Ovary (tissue), 3 donors: ENCODE measurements at regions not wholly inside any gene's neighbourhood (a gene's known extent, or its start where the extent isn't known, plus 50 kb on each side); places are given as distances from the start of the nearest gene placed in this dataset.

Experiments
- EP300 ChIP-seq: sonication (generic); formaldehyde crosslinking; IDR thresholded peaks from one replicate; pipeline ENCODE4 v1.6.1; 2017; ENCODE audit warnings: antibody characterized with exemption
- TF ChIP-seq, protein P1 (sequence below), 3 donors: fragments of 450-650 bp in 2 of 3; fragments of 200-600 bp in 1 of 3; IDR thresholded peaks; one replicate each; pipeline versions ENCODE4 v1.5.1 to v1.8.0; 2016 to 2022; ENCODE audit warnings: antibody characterized with exemption in 3 of 3, mild to moderate bottlenecking in 1 of 3
- donor health status: DM: no; HTN: no; CAD: no.

- TF ChIP-seq, protein P1, sequence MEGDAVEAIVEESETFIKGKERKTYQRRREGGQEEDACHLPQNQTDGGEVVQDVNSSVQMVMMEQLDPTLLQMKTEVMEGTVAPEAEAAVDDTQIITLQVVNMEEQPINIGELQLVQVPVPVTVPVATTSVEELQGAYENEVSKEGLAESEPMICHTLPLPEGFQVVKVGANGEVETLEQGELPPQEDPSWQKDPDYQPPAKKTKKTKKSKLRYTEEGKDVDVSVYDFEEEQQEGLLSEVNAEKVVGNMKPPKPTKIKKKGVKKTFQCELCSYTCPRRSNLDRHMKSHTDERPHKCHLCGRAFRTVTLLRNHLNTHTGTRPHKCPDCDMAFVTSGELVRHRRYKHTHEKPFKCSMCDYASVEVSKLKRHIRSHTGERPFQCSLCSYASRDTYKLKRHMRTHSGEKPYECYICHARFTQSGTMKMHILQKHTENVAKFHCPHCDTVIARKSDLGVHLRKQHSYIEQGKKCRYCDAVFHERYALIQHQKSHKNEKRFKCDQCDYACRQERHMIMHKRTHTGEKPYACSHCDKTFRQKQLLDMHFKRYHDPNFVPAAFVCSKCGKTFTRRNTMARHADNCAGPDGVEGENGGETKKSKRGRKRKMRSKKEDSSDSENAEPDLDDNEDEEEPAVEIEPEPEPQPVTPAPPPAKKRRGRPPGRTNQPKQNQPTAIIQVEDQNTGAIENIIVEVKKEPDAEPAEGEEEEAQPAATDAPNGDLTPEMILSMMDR (IDR thresholded peaks at IDR 0.05) = no peak
- no peak for TF ChIP-seq EP300
These were observed 189.0 kb upstream of the TTC29 start for GRCh38 chr4:147134536-147135210.
